Cerebellar cortex (tissue), 1 donor: ENCODE measurements at regions not wholly inside any gene's neighbourhood (a gene's known extent, or its start where the extent isn't known, plus 50 kb on each side); places are given as distances from the start of the nearest gene placed in this dataset.
A peak's percentile ranks its signal among the peaks of the same experiment; 100 is the strongest.
"Not testable (repeated sequence)": the region's sequence is repeated elsewhere in the genome, so short reads cannot be mapped to it uniquely, and the experiment has no call there.

Experiments used
- DNase-seq: peaks from one replicate; pipeline ENCODE4 v3.0.0-alpha.2; 2015; ENCODE audit warnings: low spot score

DNA sequence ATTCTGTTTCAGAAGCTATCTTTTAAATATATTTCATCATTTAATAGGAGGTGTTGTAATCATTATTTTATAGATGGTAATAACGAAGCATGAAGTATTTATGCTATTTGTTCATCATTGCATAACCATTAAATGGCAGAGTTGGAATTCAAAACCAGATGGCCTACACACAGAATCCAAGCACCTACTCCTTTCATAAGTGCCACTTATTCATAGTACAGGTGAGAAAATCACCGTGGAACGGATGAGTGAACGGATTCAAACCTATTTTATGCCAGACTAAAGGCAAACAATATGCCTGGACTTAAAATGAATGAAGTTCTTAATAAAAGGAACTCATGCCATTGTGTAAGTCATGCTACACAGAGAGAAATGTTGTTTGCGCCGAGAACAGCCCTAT is 397.9 kb upstream of the ADGRB3 start:
- no peak for DNase-seq

DNA sequence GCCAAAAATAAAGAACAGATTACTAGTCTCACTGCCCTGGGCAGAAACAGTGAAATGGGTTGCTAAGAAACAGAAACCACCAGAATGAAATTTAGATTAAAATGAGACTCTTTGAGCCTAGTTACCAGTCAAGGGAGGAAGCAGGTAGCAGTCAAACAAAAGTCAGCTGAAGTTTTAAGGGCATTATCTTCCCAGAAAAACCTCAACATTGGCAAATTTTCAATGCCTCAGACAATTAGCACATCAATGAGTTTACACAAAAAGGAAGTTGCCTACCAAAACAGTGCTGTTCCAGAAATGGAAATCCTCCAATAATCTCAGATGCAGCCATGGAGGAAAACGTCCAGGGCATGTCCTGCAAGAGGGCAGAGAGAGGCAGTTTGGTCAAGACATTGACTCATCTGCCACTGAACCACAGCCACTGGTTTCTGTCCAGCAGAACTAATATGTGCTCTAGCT is 399.7 kb upstream of the ADGRB3 start:
- no peak for DNase-seq

GRCh38 chr6:68233623-68234022 is 401.5 kb upstream of the ADGRB3 start:
- no peak for DNase-seq

- DNase-seq = no peak
Observed at GRCh38 chr6:68229566-68229965, 405.5 kb upstream of the ADGRB3 start.

DNA sequence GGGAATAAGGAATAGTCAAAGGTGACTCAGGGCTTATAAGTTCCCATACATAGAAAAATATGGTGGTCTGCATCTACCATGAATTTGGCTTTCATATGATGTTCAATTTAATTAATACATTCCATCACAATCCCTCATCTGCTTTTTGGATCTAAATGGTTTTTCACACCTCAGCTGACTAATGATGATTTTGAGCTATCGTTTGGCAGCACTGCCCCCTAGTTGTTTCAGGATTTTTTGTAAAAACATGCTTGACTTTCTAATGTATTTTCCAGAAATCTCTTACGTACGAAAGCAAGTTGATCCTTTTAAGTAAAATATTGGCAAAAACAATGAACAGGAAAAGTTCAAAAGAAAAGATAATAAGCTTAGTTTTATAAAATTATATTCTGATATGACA is 408.6 kb upstream of the ADGRB3 start:
- DNase-seq = peak; percentile 16

DNA sequence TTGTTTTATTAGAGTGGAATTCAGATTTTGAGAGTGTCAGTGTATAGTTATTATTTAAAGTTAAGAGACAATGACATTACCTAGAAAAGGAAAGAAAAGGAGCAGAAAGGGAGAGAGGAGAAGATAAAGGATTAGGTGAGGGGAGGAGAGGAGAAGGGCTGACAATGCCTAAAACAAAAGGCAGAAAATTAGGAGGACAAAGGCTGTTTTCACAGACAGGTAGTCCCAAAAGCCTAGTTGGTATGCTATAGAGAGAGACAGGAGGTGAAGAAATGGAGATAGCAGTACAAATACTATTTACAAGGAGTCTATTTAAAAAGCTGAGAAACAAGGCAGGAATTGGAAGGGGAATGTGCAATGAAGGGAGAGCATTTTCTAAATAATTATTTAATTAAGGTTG is 409.4 kb upstream of the ADGRB3 start:
- no peak for DNase-seq

DNA sequence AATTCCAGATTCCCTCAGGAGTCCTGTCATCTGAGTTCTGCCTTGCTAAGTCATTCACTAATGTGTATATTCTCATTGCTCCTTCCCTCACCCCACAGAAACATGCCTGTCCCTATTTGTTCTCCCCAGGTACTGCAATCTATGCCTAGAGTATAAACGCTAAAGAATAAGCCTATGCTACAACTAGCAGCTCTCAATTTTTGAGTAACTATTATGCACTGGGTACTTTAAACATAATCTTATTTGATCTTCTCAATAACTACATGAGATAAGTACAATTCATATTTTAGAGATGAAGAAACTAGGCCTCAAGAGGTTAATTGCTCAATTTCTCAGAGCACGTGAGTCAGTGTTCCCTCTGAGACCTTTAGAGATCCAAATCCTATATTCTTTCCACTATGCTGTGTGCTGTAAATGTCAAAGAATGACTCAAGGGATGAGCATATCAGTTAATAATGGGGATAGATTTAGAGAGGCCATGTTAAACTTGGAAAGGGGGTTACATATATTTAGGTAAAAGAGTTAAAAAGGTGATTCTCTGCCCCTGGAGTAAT is 423.8 kb upstream of the ADGRB3 start:
- DNase-seq = no peak

GRCh38 chr6:68207612-68208011 is 427.5 kb upstream of the ADGRB3 start:
- DNase-seq = not testable (repeated sequence)

GRCh38 chr6:68200929-68201328 is 434.2 kb upstream of the ADGRB3 start:
- DNase-seq = no peak

- no peak for DNase-seq
Observed at GRCh38 chr6:68197356-68197755, 437.7 kb upstream of the ADGRB3 start.

DNA sequence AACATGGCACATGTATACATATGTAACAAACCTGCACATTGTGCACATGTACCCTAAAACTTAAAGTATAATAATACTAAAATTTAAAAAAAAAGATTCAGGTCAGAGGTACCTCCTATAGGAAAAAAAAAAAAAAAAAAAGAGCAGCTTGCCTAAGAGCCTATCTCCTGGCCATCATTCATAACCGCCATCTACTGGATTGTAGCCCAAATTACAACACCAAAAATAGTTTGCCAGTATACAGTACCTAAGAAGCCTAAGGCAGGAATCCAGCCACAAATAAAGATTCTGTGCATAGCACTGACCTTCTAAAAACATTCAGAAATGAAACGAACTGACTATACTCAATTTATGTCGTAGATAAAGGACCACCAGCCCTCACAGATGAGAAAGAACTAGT is 438.4 kb upstream of the ADGRB3 start:
- peak; percentile 9 for DNase-seq

GRCh38 chr6:68195753-68196152 is 439.3 kb upstream of the ADGRB3 start:
- DNase-seq = not testable (repeated sequence)

- no peak for DNase-seq
Observed at GRCh38 chr6:68194846-68195478, 440.1 kb upstream of the ADGRB3 start.

DNA sequence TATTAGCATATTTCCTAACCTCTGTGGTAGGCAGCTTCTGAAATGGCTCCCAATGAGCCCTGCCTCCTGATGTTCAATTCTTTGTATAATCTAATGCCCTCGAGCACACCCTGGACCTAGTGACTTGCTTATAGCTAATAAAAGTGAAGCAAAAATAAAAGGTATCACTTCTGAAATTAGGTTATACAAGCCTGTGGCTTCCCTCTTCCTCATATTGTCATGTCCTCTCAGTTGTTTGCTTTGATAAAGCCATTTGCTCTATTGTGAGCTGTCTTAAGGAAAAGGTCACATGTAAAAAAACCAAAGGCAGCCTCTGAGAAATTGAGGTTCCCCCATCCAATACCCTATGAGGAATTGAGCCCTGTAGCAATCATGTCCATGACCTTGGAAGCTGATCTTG is 442.1 kb upstream of the ADGRB3 start:
- no peak for DNase-seq

DNA sequence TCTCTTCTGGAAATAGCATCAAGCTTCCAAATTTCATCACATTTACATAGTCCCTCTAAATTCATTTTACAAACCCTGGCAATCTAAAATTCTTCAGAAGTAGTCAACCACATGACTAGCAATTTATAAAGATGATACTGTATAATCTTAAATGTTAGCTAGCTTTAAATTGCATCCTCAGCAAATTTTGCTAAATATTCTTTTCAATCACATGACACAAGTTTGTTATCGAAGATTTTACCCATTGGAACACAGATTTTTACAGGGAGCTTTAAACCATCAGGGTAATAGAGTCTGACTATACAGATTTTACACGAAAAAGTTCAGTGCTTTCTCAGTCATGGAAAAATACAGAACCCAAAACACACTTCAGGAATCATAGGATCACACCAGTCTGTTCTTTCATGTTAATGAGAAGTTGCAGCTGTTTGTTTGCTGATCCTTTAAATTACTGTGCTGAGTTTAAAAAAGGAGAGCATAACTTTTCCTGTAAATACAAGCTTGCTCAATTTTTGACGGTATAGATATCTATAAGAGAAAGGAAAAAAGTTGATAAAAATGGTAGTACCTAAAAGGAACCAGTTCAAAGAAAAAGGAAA is 445.8 kb upstream of the ADGRB3 start:
- DNase-seq = no peak

GRCh38 chr6:68186870-68187269 is 448.2 kb upstream of the ADGRB3 start:
- no peak for DNase-seq

GRCh38 chr6:68182386-68182785 is 452.7 kb upstream of the ADGRB3 start:
- no peak for DNase-seq

- not testable (repeated sequence) for DNase-seq
Observed at GRCh38 chr6:68181027-68181426, 454.1 kb upstream of the ADGRB3 start.

GRCh38 chr6:68173616-68174015 is 461.5 kb upstream of the ADGRB3 start:
- DNase-seq = no peak

GRCh38 chr6:68169922-68170321 is 465.2 kb upstream of the ADGRB3 start:
- no peak for DNase-seq

DNA sequence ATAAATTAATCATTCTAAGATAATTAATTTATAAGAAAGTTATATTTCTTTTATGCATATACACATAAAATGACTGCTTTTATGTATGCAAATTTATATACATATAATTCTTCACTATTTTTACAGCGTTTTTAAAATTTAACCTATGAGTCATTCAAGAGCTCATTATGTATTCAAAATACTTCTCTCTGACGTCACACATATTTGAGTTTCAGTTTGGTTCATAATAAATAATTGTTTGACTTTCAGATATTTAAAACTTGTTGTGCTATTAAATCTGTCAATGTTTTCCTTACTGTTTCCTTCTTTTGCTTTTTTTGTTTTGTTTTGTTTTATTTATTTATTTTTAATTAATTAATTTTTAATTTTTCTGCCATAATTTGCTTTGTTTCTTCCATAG is 467.5 kb upstream of the ADGRB3 start:
- no peak for DNase-seq

- DNase-seq = not testable (repeated sequence)
Observed at GRCh38 chr6:68160812-68161211, 474.3 kb upstream of the ADGRB3 start.

GRCh38 chr6:68160348-68160747 is 474.7 kb upstream of the ADGRB3 start:
- DNase-seq = no peak

DNA sequence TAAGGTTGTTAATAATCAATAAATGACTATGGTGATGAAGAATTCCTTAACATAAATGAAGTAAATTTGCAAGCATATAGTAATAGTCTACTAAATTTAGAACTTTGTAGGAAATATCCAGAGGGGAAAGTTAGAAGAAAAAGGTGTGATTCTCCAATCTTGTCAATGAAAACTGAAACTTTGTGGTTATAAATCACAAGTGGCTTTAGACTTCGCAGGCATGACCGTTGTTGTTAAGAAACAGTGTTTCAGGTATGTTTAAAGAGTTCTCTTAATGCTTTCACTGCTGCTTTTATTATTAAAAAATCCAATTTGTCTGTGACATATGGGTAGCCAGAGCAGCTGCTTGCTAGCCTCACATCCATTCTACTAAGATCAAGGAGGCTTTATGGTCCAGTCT is 475.6 kb upstream of the ADGRB3 start:
- DNase-seq = no peak
